DND-41 (cell line): ENCODE measurements at regions not wholly inside any gene's neighbourhood (a gene's known extent, or its start where the extent isn't known, plus 50 kb on each side); places are given as distances from the start of the nearest gene placed in this dataset.

Source experiments
- ATAC-seq: fragments of 200-7000 bp; cut with Tn5 transposase; 3 replicates; pipeline ENCODE4 v1.9.1; 2021; ENCODE audit warnings: low read depth; ENCODE audit not compliant: insufficient read depth
- DNase-seq: peaks from one replicate; pipeline ENCODE4 v3.0.0-alpha.2; 2020
- H2AFZ ChIP-seq: 2 replicates; pipeline ENCODE4 v1.6.0; 2012; ENCODE audit warnings: low read depth, low read length
- H3K27ac ChIP-seq: 2 replicates; pipeline ENCODE4 v1.5.1; 2012; ENCODE audit warnings: low read length, inconsistent platforms
- H3K27me3 ChIP-seq: fragments of 200-600 bp; sonication (generic); 2 replicates; pipeline ENCODE4 v1.6.0; 2012; ENCODE audit warnings: low read length, mild to moderate bottlenecking, inconsistent platforms; ENCODE audit not compliant: insufficient read depth, poor library complexity
- H3K36me3 ChIP-seq: 2 replicates; pipeline ENCODE4 v1.5.1; 2012; ENCODE audit warnings: low read length, inconsistent platforms; ENCODE audit not compliant: insufficient read depth
- H3K4me1 ChIP-seq: 2 replicates; pipeline ENCODE4 v1.5.1; 2012; ENCODE audit warnings: mild to moderate bottlenecking, low read length; ENCODE audit not compliant: insufficient read depth
- H3K4me2 ChIP-seq: 2 replicates; pipeline ENCODE4 v1.6.0; 2012; ENCODE audit warnings: mild to moderate bottlenecking, moderate library complexity, low read length, inconsistent platforms; ENCODE audit not compliant: insufficient read depth
- H3K4me3 ChIP-seq, 2 experiments: fragments of 200-600 bp in 1 of 2; shearing (Covaris generic) in 1 of 2; 2 replicates each; pipeline ENCODE4 v1.5.1; 2012 to 2016; ENCODE audit warnings: inconsistent platforms in 2 of 2, low read length in 2 of 2, mild to moderate bottlenecking in 2 of 2, low read depth in 1 of 2, moderate library complexity in 1 of 2
- H3K79me2 ChIP-seq: 2 replicates; pipeline ENCODE4 v1.6.0; 2012; ENCODE audit warnings: low read length, inconsistent platforms; ENCODE audit not compliant: insufficient read depth
- H3K9ac ChIP-seq: 2 replicates; pipeline ENCODE4 v1.6.0; 2012; ENCODE audit warnings: low read depth, mild to moderate bottlenecking, inconsistent platforms, low read length, moderate library complexity
- H3K9me3 ChIP-seq: 2 replicates; pipeline ENCODE4 v1.5.1; 2012; ENCODE audit warnings: low read length, moderate library complexity, mild to moderate bottlenecking, inconsistent platforms; ENCODE audit not compliant: insufficient read depth, severe bottlenecking
- H4K20me1 ChIP-seq: 2 replicates; pipeline ENCODE4 v1.6.0; 2012; ENCODE audit warnings: low read length; ENCODE audit not compliant: insufficient read depth
- EZH2 ChIP-seq: IDR thresholded peaks from 3 replicates; pipeline ENCODE4 v1.6.1; 2012; ENCODE audit warnings: borderline replicate concordance, low read depth, mild to moderate bottlenecking, moderate library complexity, low read length, inconsistent platforms; ENCODE audit not compliant: severe bottlenecking
- TF ChIP-seq, protein P1 (sequence below): IDR thresholded peaks from 2 replicates; pipeline ENCODE4 v1.5.1; 2012; ENCODE audit warnings: borderline replicate concordance, low read length, moderate library complexity, mild to moderate bottlenecking; ENCODE audit not compliant: poor library complexity, severe bottlenecking; ENCODE audit errors: extremely low read depth

DNA sequence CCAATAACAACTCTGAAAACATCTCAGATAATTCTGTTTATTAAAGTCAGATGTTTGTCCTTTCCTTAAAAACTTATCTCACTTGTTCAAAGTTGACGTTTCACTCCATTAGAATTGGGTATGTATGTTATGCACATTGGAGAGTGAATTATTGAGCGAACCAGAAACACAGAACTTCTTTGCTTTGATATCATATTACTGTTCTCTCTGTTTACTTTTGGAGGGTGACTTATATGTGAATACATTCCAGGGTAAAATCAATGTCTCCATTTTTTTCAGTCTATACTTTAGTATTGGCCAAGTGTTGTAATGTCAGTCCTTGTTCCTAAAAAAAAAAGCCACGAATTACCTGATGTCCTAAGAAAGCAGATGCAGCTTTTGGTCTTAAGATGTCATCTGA is 307.4 kb downstream of the CSNK1G3 start:
- no peaks in the 10 kb centered on the region for H3K79me2 ChIP-seq
- H3K27ac ChIP-seq = no peak overlapping the region
- no peak overlapping the region for H3K4me2 ChIP-seq
- no peaks in the 10 kb centered on the region for H3K36me3 ChIP-seq
- no peak for ATAC-seq
- no peak overlapping the region for H3K9ac ChIP-seq
- H3K4me3 ChIP-seq = no peak overlapping the region
- TF ChIP-seq, protein P1, sequence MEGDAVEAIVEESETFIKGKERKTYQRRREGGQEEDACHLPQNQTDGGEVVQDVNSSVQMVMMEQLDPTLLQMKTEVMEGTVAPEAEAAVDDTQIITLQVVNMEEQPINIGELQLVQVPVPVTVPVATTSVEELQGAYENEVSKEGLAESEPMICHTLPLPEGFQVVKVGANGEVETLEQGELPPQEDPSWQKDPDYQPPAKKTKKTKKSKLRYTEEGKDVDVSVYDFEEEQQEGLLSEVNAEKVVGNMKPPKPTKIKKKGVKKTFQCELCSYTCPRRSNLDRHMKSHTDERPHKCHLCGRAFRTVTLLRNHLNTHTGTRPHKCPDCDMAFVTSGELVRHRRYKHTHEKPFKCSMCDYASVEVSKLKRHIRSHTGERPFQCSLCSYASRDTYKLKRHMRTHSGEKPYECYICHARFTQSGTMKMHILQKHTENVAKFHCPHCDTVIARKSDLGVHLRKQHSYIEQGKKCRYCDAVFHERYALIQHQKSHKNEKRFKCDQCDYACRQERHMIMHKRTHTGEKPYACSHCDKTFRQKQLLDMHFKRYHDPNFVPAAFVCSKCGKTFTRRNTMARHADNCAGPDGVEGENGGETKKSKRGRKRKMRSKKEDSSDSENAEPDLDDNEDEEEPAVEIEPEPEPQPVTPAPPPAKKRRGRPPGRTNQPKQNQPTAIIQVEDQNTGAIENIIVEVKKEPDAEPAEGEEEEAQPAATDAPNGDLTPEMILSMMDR = no peak
- H4K20me1 ChIP-seq = no peaks in the 10 kb centered on the region
- H3K27me3 ChIP-seq = no peaks in the 10 kb centered on the region
- H2AFZ ChIP-seq = no peak overlapping the region
- peaks cover 7% of the 10 kb centered on the region for H3K4me1 ChIP-seq
- no peaks in the 10 kb centered on the region for H3K9me3 ChIP-seq
- no peak for DNase-seq

DNA sequence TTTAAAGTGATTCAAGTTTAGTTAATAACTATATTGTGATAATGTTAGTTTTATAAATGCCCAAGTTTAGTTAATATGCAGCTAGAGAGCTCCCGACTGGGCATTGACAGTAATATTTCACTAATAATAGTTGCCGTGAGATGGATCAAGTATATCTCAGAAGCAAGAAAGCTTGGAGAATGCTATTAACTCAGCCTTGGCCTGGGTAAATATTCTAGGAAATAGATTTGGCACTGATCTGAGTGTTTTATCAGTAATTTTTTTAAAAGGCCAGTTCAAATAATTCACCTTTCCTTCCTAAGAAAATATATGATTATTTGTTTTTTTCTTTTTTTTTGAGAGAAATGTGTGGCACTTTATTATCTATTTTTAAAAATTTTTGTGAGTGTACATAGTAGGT is 305.3 kb downstream of the CSNK1G3 start:
- DNase-seq = no peak
- ATAC-seq = no peak
- Histone ChIP-seq H3K4me3 (no peak overlapping the region), H3K79me2 (no peaks in the 10 kb centered on the region), H3K9me3 (no peaks in the 10 kb centered on the region), H3K27me3 (no peaks in the 10 kb centered on the region), H3K27ac (no peak overlapping the region), H2AFZ (no peak overlapping the region), H3K4me1 (peaks cover 23% of the 10 kb centered on the region), H4K20me1 (no peaks in the 10 kb centered on the region), H3K4me2 (no peak overlapping the region), H3K36me3 (no peaks in the 10 kb centered on the region), H3K9ac (no peak overlapping the region)
- TF ChIP-seq, protein P1 = no peak
- no peak for TF ChIP-seq EZH2

DNA sequence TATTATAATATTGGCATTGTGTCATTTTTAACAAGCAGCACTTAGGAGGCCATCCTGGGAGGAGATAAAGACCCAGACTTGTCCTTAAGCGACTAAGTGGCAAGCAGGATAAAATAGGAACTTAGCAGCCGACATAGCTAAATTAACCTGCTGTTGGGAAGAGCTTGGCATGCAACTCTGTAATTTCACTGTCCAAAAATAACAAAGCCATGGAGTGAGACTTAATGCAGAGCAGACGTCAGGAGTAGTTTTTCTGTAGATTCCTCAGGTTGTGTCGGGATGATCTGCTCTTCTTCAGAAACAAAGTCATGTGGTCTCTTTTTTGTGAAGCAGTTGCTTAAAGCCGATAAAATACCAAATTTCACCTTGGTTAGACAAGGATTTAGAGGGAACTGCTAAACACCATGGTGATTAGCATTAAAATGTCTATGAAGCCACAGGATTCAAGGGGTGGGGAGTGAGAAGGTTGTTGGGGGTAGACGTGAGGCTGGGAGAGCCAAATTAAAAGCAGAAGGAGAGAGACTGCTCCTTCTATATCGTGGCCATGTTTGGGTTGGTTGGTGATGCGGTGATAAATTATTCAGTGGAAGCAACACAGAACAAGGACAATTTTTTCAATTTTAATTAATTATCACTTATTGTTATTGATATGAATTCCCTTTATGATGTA is 303.0 kb downstream of the CSNK1G3 start:
- no peak overlapping the region for H3K4me2 ChIP-seq
- ATAC-seq (no peak), DNase-seq (no peak)
- H3K4me3 ChIP-seq = no peak overlapping the region
- H4K20me1 ChIP-seq = no peaks in the 10 kb centered on the region
- H3K9ac ChIP-seq = no peak overlapping the region
- H3K79me2 ChIP-seq = no peaks in the 10 kb centered on the region
- H3K36me3 ChIP-seq = no peaks in the 10 kb centered on the region
- no peaks in the 10 kb centered on the region for H3K9me3 ChIP-seq
- H2AFZ ChIP-seq = no peak overlapping the region
- TF ChIP-seq, protein P1 = no peak
- TF ChIP-seq EZH2 = no peak
- no peak overlapping the region for H3K27ac ChIP-seq
- peaks cover 35% of the 10 kb centered on the region for H3K4me1 ChIP-seq
- H3K27me3 ChIP-seq = no peaks in the 10 kb centered on the region
